H9 (cell line): ENCODE measurements at regions not wholly inside any gene's neighbourhood (a gene's known extent, or its start where the extent isn't known, plus 50 kb on each side); places are given as distances from the start of the nearest gene placed in this dataset.

ENCODE experiments used
- DNase-seq: peaks from one replicate; pipeline ENCODE4 v3.0.0-alpha.2; 2017
- H2AFZ ChIP-seq: one replicate; pipeline ENCODE4 v1.6.1; 2013; ENCODE audit warnings: mild to moderate bottlenecking, low read length, control low read depth, moderate library complexity
- H2AK5ac ChIP-seq: 2 replicates; pipeline ENCODE4 v1.6.1; 2013; ENCODE audit warnings: low read length, control low read depth, mixed read lengths; ENCODE audit not compliant: insufficient read length
- H2BK120ac ChIP-seq: one replicate; pipeline ENCODE4 v1.6.1; 2013; ENCODE audit warnings: low read depth, mild to moderate bottlenecking, low read length, control low read depth, inconsistent platforms; ENCODE audit not compliant: poor library complexity, severe bottlenecking
- H2BK12ac ChIP-seq: 2 replicates; pipeline ENCODE4 v1.6.1; 2013; ENCODE audit warnings: low read length, control low read depth, mixed read lengths, low read depth; ENCODE audit not compliant: insufficient read length
- H2BK15ac ChIP-seq: 2 replicates; pipeline ENCODE4 v1.6.1; 2013; ENCODE audit warnings: low read depth, low read length, control low read depth
- H2BK20ac ChIP-seq: one replicate; pipeline ENCODE4 v1.6.1; 2013; ENCODE audit warnings: low read depth, mild to moderate bottlenecking, low read length, control low read depth, inconsistent platforms; ENCODE audit not compliant: poor library complexity, severe bottlenecking
- H2BK5ac ChIP-seq: 2 replicates; pipeline ENCODE4 v1.6.1; 2013; ENCODE audit warnings: low read length, control low read depth, mixed read lengths; ENCODE audit not compliant: insufficient read length
- H3K14ac ChIP-seq: 2 replicates; pipeline ENCODE4 v1.6.1; 2013; ENCODE audit warnings: low read length, control low read depth; ENCODE audit not compliant: insufficient read depth
- H3K18ac ChIP-seq: 2 replicates; pipeline ENCODE4 v1.6.1; 2013; ENCODE audit warnings: low read depth, mild to moderate bottlenecking, mixed read lengths, low read length, control low read depth; ENCODE audit not compliant: insufficient read length
- H3K23ac ChIP-seq: 2 replicates; pipeline ENCODE4 v1.6.1; 2013; ENCODE audit warnings: low read length, control low read depth, mixed read lengths, low read depth; ENCODE audit not compliant: insufficient read length
- H3K23me2 ChIP-seq: 2 replicates; pipeline ENCODE4 v1.6.1; 2013; ENCODE audit warnings: low read depth, mild to moderate bottlenecking, mixed read lengths, low read length, control low read depth; ENCODE audit not compliant: insufficient read length, poor library complexity, severe bottlenecking
- H3K27ac ChIP-seq: 2 replicates; pipeline ENCODE4 v1.5.1; 2013; ENCODE audit warnings: low read length, control low read depth, mixed read lengths, low read depth; ENCODE audit not compliant: insufficient read length
- H3K27me3 ChIP-seq: 2 replicates; pipeline ENCODE4 v1.6.1; 2013; ENCODE audit warnings: low read length, control low read depth, inconsistent platforms; ENCODE audit not compliant: insufficient read depth
- H3K4ac ChIP-seq: 2 replicates; pipeline ENCODE4 v1.6.1; 2013; ENCODE audit warnings: low read depth, mild to moderate bottlenecking, control low read depth, inconsistent platforms, low read length, moderate library complexity
- H3K4me1 ChIP-seq: 2 replicates; pipeline ENCODE4 v1.6.1; 2013; ENCODE audit warnings: low read length, control low read depth, inconsistent platforms; ENCODE audit not compliant: insufficient read depth
- H3K4me2 ChIP-seq: 2 replicates; pipeline ENCODE4 v1.6.1; 2013; ENCODE audit warnings: low read length, control low read depth, mixed read lengths; ENCODE audit not compliant: insufficient read length, insufficient read depth
- H3K56ac ChIP-seq: 2 replicates; pipeline ENCODE4 v1.6.1; 2013; ENCODE audit warnings: low read depth, mild to moderate bottlenecking, mixed read lengths, low read length, control low read depth; ENCODE audit not compliant: insufficient read length
- H3K79me1 ChIP-seq: 2 replicates; pipeline ENCODE4 v1.6.1; 2013; ENCODE audit warnings: low read depth, mild to moderate bottlenecking, moderate library complexity, low read length, control low read depth, inconsistent platforms; ENCODE audit not compliant: insufficient read depth, poor library complexity, severe bottlenecking
- H3K79me2 ChIP-seq: 2 replicates; pipeline ENCODE4 v1.6.1; 2013; ENCODE audit warnings: low read length, control low read depth, inconsistent platforms; ENCODE audit not compliant: insufficient read depth
- H3K9ac ChIP-seq: 2 replicates; pipeline ENCODE4 v1.6.1; 2013; ENCODE audit warnings: low read length, control low read depth, mixed read lengths; ENCODE audit not compliant: insufficient read length; ENCODE audit errors: extremely low read depth
- H3K9me3 ChIP-seq: one replicate; pipeline ENCODE4 v1.6.1; 2013; ENCODE audit warnings: low read depth, low read length, inconsistent platforms; ENCODE audit not compliant: control insufficient read depth
- H3T11ph ChIP-seq: one replicate; pipeline ENCODE4 v1.6.1; 2013; ENCODE audit warnings: mild to moderate bottlenecking, low read length, control low read depth, inconsistent platforms
- H4K20me1 ChIP-seq: one replicate; pipeline ENCODE4 v1.6.1; 2013; ENCODE audit not compliant: control insufficient read depth, insufficient read length, insufficient read depth
- H4K5ac ChIP-seq: 2 replicates; pipeline ENCODE4 v1.6.1; 2013; ENCODE audit warnings: low read depth, mild to moderate bottlenecking, mixed read lengths, low read length, control low read depth; ENCODE audit not compliant: insufficient read length
- H4K8ac ChIP-seq: replicated peaks from 2 replicates; pipeline ENCODE4 v1.6.1; 2013; ENCODE audit warnings: low read length, control low read depth, mixed read lengths, low read depth; ENCODE audit not compliant: insufficient read length
- H4K91ac ChIP-seq: 2 replicates; pipeline ENCODE4 v1.6.1; 2013; ENCODE audit warnings: low read depth, mild to moderate bottlenecking, moderate library complexity, mixed read lengths, low read length, control low read depth; ENCODE audit not compliant: insufficient read length
- H3K27ac Mint-ChIP-seq, 3 experiments: 2 replicates in 2 of 3; 3 replicates in 1 of 3; pipeline ENCODE4 v1.8.0; 2020 to 2021; ENCODE audit warnings: mixed read lengths in 3 of 3, mild to moderate bottlenecking in 1 of 3, moderate library complexity in 1 of 3
- H3K27me3 Mint-ChIP-seq: 2 replicates; pipeline ENCODE4 v1.8.0; 2021; ENCODE audit warnings: low read depth, mild to moderate bottlenecking, moderate library complexity, mixed read lengths
- H3K36me3 Mint-ChIP-seq, 3 experiments: 2 replicates in 2 of 3; 3 replicates in 1 of 3; pipeline ENCODE4 v1.8.0; 2020 to 2021; ENCODE audit warnings: low read depth in 3 of 3, mixed read lengths in 3 of 3; ENCODE audit not compliant: insufficient read depth in 1 of 3
- H3K4me1 Mint-ChIP-seq, 2 experiments: 2 replicates each; pipeline ENCODE4 v1.8.0; 2020; ENCODE audit warnings: mixed read lengths in 2 of 2
- H3K4me3 Mint-ChIP-seq, 2 experiments: 2 replicates in 1 of 2; 3 replicates in 1 of 2; pipeline ENCODE4 v1.8.0; 2020 to 2021; ENCODE audit warnings: mild to moderate bottlenecking in 2 of 2, mixed read lengths in 2 of 2, moderate library complexity in 1 of 2
- H3K9me3 Mint-ChIP-seq, 2 experiments: 2 replicates in 1 of 2; 3 replicates in 1 of 2; pipeline ENCODE4 v1.8.0; 2020; ENCODE audit warnings: mild to moderate bottlenecking in 2 of 2, mixed read lengths in 2 of 2, moderate library complexity in 1 of 2
- CTCF ChIP-seq: fragments of 200-600 bp; sonication (generic); conservative IDR thresholded peaks from 3 replicates; pipeline ENCODE4 v1.8.0; 2021; ENCODE audit warnings: antibody characterized with exemption, mild to moderate bottlenecking
- WGBS: extraction: QIAGEN DNeasy Blood & Tissue Kit; methylation state at CpG from one replicate; pipeline ENCODE4 v1.1.7; 2013; ENCODE audit warnings: missing lambda C conversion rate, low lambda C conversion rate, mixed read lengths; ENCODE audit not compliant: insufficient read length; ENCODE audit errors: extremely low coverage; 5-methylcytosine and 5-hydroxymethylcytosine counted together

GRCh38 chr2:19219060-19219459 lies 139.4 kb downstream of the OSR1 start:
- H3K27me3 Mint-ChIP-seq = no peaks in the 10 kb centered on the region
- no peak overlapping the region for H2AK5ac ChIP-seq
- H3K23ac ChIP-seq = no peak overlapping the region
- TF ChIP-seq CTCF = no peak
- no peak overlapping the region for H2BK15ac ChIP-seq
- H4K20me1 ChIP-seq = no peaks in the 10 kb centered on the region
- no peak overlapping the region for H3T11ph ChIP-seq
- H2BK12ac ChIP-seq = no peak overlapping the region
- H3K27me3 ChIP-seq = no peaks in the 10 kb centered on the region
- H3K9me3 ChIP-seq = no peaks in the 10 kb centered on the region
- H3K23me2 ChIP-seq = no peaks in the 10 kb centered on the region
- no peak overlapping the region for H3K56ac ChIP-seq
- no peaks in the 10 kb centered on the region for H3K79me1 ChIP-seq
- H2BK120ac ChIP-seq = no peak overlapping the region
- H4K8ac ChIP-seq = no peak overlapping the region
- no CpG with 5 or more reads among the region's 2 CpGs for WGBS
- H3K9me3 Mint-ChIP-seq = no peaks in the 10 kb centered on the region
- H3K4me1 Mint-ChIP-seq = peaks cover 5 to 17% of the 10 kb centered on the region in 2 experiments
- no peak overlapping the region for H2BK20ac ChIP-seq
- H3K4me2 ChIP-seq = no peak overlapping the region
- no peak overlapping the region for H3K4me3 Mint-ChIP-seq
- no peak overlapping the region for H3K14ac ChIP-seq
- H4K5ac ChIP-seq = no peak overlapping the region
- H2BK5ac ChIP-seq = no peak overlapping the region
- no peak for DNase-seq
- H3K27ac ChIP-seq = no peak overlapping the region
- peaks cover 5% of the 10 kb centered on the region for H3K4me1 ChIP-seq
- no peaks in the 10 kb centered on the region for H3K36me3 Mint-ChIP-seq
- H2AFZ ChIP-seq = no peak overlapping the region
- no peak overlapping the region for H3K18ac ChIP-seq
- H4K91ac ChIP-seq = no peak overlapping the region
- no peak overlapping the region for H3K27ac Mint-ChIP-seq
- H3K4ac ChIP-seq = no peak overlapping the region
- H3K79me2 ChIP-seq = no peaks in the 10 kb centered on the region
- no peak overlapping the region for H3K9ac ChIP-seq
